ENCODE measurements at regions not wholly inside any gene's neighbourhood (a gene's known extent, or its start where the extent isn't known, plus 50 kb on each side); places are given as distances from the start of the nearest gene placed in this dataset.

DNA sequence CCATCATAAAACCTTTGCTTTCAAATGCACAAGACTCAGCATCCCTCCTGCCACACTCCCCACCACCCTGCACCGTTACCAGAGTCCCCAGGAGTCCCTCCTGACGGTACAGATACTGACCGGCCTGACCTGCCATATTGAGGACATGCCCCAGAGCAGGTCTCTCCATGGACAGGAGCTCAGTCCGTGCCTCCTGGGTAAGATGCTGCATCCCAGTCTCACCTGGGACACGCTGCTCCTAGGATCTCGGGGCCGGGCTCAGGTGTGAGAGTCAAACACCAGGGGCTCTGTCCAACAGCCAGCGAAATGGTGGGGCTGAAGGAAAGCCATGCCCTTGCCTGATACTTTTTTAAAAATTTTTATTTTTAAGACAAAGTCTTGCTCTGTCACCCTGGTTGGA is 328.3 kb downstream of the SHANK2 start:
- Histone ChIP-seq H3K4me1 (ENCODE audit: control insufficient read depth in 2 of 2, insufficient read depth in 1 of 2, low read depth in 1 of 2, low read length in 2 of 2) (peaks cover 0 to 8% of the 10 kb centered on the region in 2 donors), H2BK15ac (ENCODE audit: low read length) (no peak overlapping the region), H3K27ac (replicated peaks; ENCODE audit: low read length) (no peak overlapping the region), H3K4ac (ENCODE audit: low read length) (no peak overlapping the region), H3K4me2 (ENCODE audit: insufficient read depth, low read length, poor library complexity, severe bottlenecking) (no peak overlapping the region), H3K9ac (ENCODE audit: low read depth, low read length, poor library complexity) (no peak overlapping the region), H4K8ac (ENCODE audit: low read depth, low read length) (no peak overlapping the region), H3K14ac (ENCODE audit: low read length) (no peak overlapping the region), H2AK5ac (ENCODE audit: low read depth, low read length) (no peak overlapping the region), H3K18ac (ENCODE audit: low read length) (peak overlapping the region; percentile 33), H3K36me3 (replicated peaks in 1 of 2; ENCODE audit: control insufficient read depth in 2 of 2, insufficient read depth in 2 of 2, low read length in 2 of 2) (no peaks in the 10 kb centered on the region), H2BK120ac (ENCODE audit: low read depth, low read length) (no peak overlapping the region), H3K27me3 (ENCODE audit: control insufficient read depth in 3 of 3, insufficient read depth in 3 of 3, low read depth in 1 of 3, low read length in 3 of 3) (no peaks in the 10 kb centered on the region), H3K4me3 (ENCODE audit: low read length in 2 of 2) (no peak overlapping the region), H3K23ac (ENCODE audit: low read depth, low read length, poor library complexity) (no peak overlapping the region), H2BK12ac (ENCODE audit: low read length) (no peak overlapping the region), H2AFZ (ENCODE audit: low read length) (no peak overlapping the region), H3K79me1 (ENCODE audit: low read depth, low read length) (no peaks in the 10 kb centered on the region), H3K9me3 (replicated peaks in 1 of 2; ENCODE audit: control insufficient read depth in 2 of 2, insufficient read depth in 1 of 2, low read depth in 1 of 2, low read length in 2 of 2) (peaks cover 8 to 14% of the 10 kb centered on the region in 2 donors), H4K91ac (ENCODE audit: low read depth, low read length, poor library complexity) (no peak overlapping the region), H2BK5ac (ENCODE audit: low read length) (no peak overlapping the region)
- DNase-seq (ENCODE audit: low spot score), result no peak
- WGBS, 2 donors (ENCODE audit: extremely low coverage in 2 of 2, insufficient read length in 2 of 2, insufficient replicate concordance in 1 of 2), result no CpG with 5 or more reads among the region's 8 CpGs

DNA sequence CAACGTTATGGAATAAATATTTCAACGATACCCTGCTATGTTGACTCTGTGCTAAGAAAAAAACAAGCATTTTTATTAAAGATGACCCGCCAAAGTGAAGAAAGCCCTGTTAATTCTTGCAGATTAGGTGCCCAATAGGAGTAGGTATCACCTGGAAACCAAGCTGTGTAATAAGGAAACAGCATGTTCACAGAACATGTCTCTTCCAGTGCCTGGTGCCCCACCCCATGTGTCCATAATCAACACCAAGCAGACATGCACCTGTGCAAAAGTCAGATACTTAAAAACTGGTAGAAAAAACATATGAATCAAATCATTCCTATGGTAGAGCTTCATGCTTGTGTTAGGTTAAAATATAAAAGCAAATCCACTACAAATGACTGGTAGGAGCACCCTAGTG is 327.1 kb downstream of the SHANK2 start:
- Histone ChIP-seq H2BK120ac (ENCODE audit: low read depth, low read length) (no peak overlapping the region), H3K4me3 (ENCODE audit: low read length in 2 of 2) (no peak overlapping the region), H3K4ac (ENCODE audit: low read length) (no peak overlapping the region), H2BK15ac (ENCODE audit: low read length) (no peak overlapping the region), H4K8ac (ENCODE audit: low read depth, low read length) (no peak overlapping the region), H4K91ac (ENCODE audit: low read depth, low read length, poor library complexity) (no peak overlapping the region), H3K4me2 (ENCODE audit: insufficient read depth, low read length, poor library complexity, severe bottlenecking) (no peak overlapping the region), H3K9ac (ENCODE audit: low read depth, low read length, poor library complexity) (no peak overlapping the region), H3K9me3 (replicated peaks in 1 of 2; ENCODE audit: control insufficient read depth in 2 of 2, insufficient read depth in 1 of 2, low read depth in 1 of 2, low read length in 2 of 2) (peaks cover 10 to 14% of the 10 kb centered on the region in 2 donors), H2BK5ac (ENCODE audit: low read length) (no peak overlapping the region), H2AK5ac (ENCODE audit: low read depth, low read length) (no peak overlapping the region), H2AFZ (ENCODE audit: low read length) (no peak overlapping the region), H3K14ac (ENCODE audit: low read length) (no peak overlapping the region), H3K27ac (replicated peaks; ENCODE audit: low read length) (no peak overlapping the region), H3K4me1 (ENCODE audit: control insufficient read depth in 2 of 2, insufficient read depth in 1 of 2, low read depth in 1 of 2, low read length in 2 of 2) (peaks cover 0 to 8% of the 10 kb centered on the region in 2 donors), H3K18ac (ENCODE audit: low read length) (no peak overlapping the region), H3K23ac (ENCODE audit: low read depth, low read length, poor library complexity) (no peak overlapping the region), H2BK12ac (ENCODE audit: low read length) (no peak overlapping the region), H3K27me3 (ENCODE audit: control insufficient read depth in 3 of 3, insufficient read depth in 3 of 3, low read depth in 1 of 3, low read length in 3 of 3) (no peaks in the 10 kb centered on the region), H3K79me1 (ENCODE audit: low read depth, low read length) (no peaks in the 10 kb centered on the region), H3K36me3 (replicated peaks in 1 of 2; ENCODE audit: control insufficient read depth in 2 of 2, insufficient read depth in 2 of 2, low read length in 2 of 2) (no peaks in the 10 kb centered on the region)
- no CpG with 5 or more reads among the region's 3 CpGs for WGBS, 2 donors (ENCODE audit: extremely low coverage in 2 of 2, insufficient read length in 2 of 2, insufficient replicate concordance in 1 of 2)
- DNase-seq (ENCODE audit: low spot score), result no peak

DNA sequence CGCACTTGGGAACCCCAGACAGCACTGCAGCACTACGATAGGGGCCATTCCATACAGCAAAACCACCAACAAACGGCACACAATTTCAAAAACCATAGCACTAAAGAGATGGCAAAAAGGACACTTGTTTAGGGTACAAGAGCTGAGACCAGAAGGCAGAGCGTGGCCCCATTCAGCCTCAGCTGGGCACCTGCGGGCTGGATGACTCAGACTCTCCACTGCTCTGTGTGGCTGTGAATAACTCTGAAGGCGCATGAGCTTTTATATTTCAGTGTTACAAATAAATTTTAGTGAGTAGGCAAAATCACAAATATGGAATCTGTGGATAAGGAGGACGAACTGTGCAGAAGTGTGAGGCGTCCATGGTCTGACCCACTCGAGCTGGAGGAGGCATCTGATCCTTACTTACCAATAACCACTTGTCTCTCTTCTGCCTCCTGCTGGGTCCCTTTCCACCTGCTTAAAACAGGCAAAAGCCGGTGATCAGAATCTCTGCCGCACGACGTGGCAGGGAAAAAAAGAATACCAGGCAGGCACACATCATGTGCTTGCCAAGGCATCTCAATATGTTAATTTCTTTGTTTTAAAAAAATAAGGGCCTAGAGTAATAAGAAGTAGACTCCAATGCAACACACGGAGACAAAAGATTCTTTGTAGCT is 325.7 kb downstream of the SHANK2 start:
- peak overlapping the region in 1 of 2 donors; percentile 44 for H3K4me3 ChIP-seq (ENCODE audit: low read length in 2 of 2)
- H4K8ac ChIP-seq (ENCODE audit: low read depth, low read length), result no peak overlapping the region
- WGBS, 2 donors (ENCODE audit: extremely low coverage in 2 of 2, insufficient read length in 2 of 2, insufficient replicate concordance in 1 of 2), result no CpG with 5 or more reads among the region's 14 CpGs
- H2AK5ac ChIP-seq (ENCODE audit: low read depth, low read length), result no peak overlapping the region
- H3K9me3 ChIP-seq (replicated peaks in 1 of 2; ENCODE audit: control insufficient read depth in 2 of 2, insufficient read depth in 1 of 2, low read depth in 1 of 2, low read length in 2 of 2), result peaks cover 4 to 9% of the 10 kb centered on the region in 2 donors
- H3K23ac ChIP-seq (ENCODE audit: low read depth, low read length, poor library complexity), result no peak overlapping the region
- peaks cover 0 to 8% of the 10 kb centered on the region in 2 donors for H3K4me1 ChIP-seq (ENCODE audit: control insufficient read depth in 2 of 2, insufficient read depth in 1 of 2, low read depth in 1 of 2, low read length in 2 of 2)
- H4K91ac ChIP-seq (ENCODE audit: low read depth, low read length, poor library complexity), result peak overlapping the region; percentile 92
- no peaks in the 10 kb centered on the region for H3K27me3 ChIP-seq (ENCODE audit: control insufficient read depth in 3 of 3, insufficient read depth in 3 of 3, low read depth in 1 of 3, low read length in 3 of 3)
- H2BK5ac ChIP-seq (ENCODE audit: low read length), result no peak overlapping the region
- no peak overlapping the region for H2AFZ ChIP-seq (ENCODE audit: low read length)
- no peak overlapping the region for H2BK12ac ChIP-seq (ENCODE audit: low read length)
- H2BK120ac ChIP-seq (ENCODE audit: low read depth, low read length), result no peak overlapping the region
- no peak overlapping the region for H3K4ac ChIP-seq (ENCODE audit: low read length)
- H3K14ac ChIP-seq (ENCODE audit: low read length), result no peak overlapping the region
- no peaks in the 10 kb centered on the region for H3K79me1 ChIP-seq (ENCODE audit: low read depth, low read length)
- no peaks in the 10 kb centered on the region for H3K36me3 ChIP-seq (replicated peaks in 1 of 2; ENCODE audit: control insufficient read depth in 2 of 2, insufficient read depth in 2 of 2, low read length in 2 of 2)
- peak overlapping the region; percentile 26 for H3K9ac ChIP-seq (ENCODE audit: low read depth, low read length, poor library complexity)
- H3K18ac ChIP-seq (ENCODE audit: low read length), result no peak overlapping the region
- DNase-seq (ENCODE audit: low spot score), result no peak
- no peak overlapping the region for H3K27ac ChIP-seq (replicated peaks; ENCODE audit: low read length)
- no peak overlapping the region for H2BK15ac ChIP-seq (ENCODE audit: low read length)
- H3K4me2 ChIP-seq (ENCODE audit: insufficient read depth, low read length, poor library complexity, severe bottlenecking), result no peak overlapping the region

DNA sequence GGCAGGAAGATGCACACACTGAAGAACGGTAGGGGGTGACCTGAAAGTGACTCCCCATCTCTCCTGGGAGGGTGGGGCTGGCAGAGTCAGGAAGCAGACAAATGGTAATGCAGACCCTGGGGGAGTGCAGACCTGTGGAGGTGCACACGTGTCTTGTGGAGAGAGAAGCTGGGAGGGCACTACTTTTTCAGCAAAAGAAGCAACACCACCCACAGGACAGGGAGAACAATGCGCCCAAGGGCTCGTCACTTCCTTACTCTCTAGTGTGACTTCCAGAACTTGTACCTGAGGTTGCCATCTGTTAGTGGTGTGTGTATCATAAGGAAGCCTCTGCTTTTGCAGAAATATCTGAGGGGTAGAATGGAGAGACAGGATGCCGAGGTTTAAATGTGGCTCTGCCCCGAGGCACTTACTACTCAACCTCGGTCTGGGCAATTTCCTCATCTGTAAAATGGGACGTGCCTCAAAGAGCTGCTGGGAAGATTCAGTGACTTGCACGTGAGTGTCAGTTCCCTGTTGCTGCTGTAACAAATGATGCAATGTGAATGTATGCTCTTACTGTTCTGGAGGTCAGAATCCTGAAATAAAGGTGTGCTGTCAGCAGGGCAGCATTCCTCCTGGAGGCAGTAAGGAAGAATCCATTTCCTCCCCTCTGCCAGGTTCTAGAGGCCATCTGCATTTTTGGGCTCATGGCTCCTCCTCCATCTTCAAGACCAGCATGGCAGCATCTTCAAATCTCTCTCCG is 323.4 kb downstream of the SHANK2 start:
- Histone ChIP-seq H3K18ac (ENCODE audit: low read length) (no peak overlapping the region), H4K91ac (ENCODE audit: low read depth, low read length, poor library complexity) (no peak overlapping the region), H2AFZ (ENCODE audit: low read length) (no peak overlapping the region), H2AK5ac (ENCODE audit: low read depth, low read length) (no peak overlapping the region), H2BK15ac (ENCODE audit: low read length) (no peak overlapping the region), H2BK12ac (ENCODE audit: low read length) (no peak overlapping the region), H2BK120ac (ENCODE audit: low read depth, low read length) (no peak overlapping the region), H3K27ac (replicated peaks; ENCODE audit: low read length) (no peak overlapping the region), H3K14ac (ENCODE audit: low read length) (no peak overlapping the region), H3K27me3 (ENCODE audit: control insufficient read depth in 3 of 3, insufficient read depth in 3 of 3, low read depth in 1 of 3, low read length in 3 of 3) (no peaks in the 10 kb centered on the region), H3K4me2 (ENCODE audit: insufficient read depth, low read length, poor library complexity, severe bottlenecking) (no peak overlapping the region), H3K36me3 (replicated peaks in 1 of 2; ENCODE audit: control insufficient read depth in 2 of 2, insufficient read depth in 2 of 2, low read length in 2 of 2) (no peaks in the 10 kb centered on the region), H3K79me1 (ENCODE audit: low read depth, low read length) (no peaks in the 10 kb centered on the region), H3K4me3 (ENCODE audit: low read length in 2 of 2) (no peak overlapping the region), H2BK5ac (ENCODE audit: low read length) (no peak overlapping the region), H4K8ac (ENCODE audit: low read depth, low read length) (no peak overlapping the region), H3K23ac (ENCODE audit: low read depth, low read length, poor library complexity) (no peak overlapping the region), H3K4ac (ENCODE audit: low read length) (no peak overlapping the region), H3K9me3 (replicated peaks in 1 of 2; ENCODE audit: control insufficient read depth in 2 of 2, insufficient read depth in 1 of 2, low read depth in 1 of 2, low read length in 2 of 2) (peaks cover 0 to 6% of the 10 kb centered on the region in 2 donors), H3K9ac (ENCODE audit: low read depth, low read length, poor library complexity) (no peak overlapping the region), H3K4me1 (ENCODE audit: control insufficient read depth in 2 of 2, insufficient read depth in 1 of 2, low read depth in 1 of 2, low read length in 2 of 2) (peaks cover 0 to 8% of the 10 kb centered on the region in 2 donors)
- DNase-seq (ENCODE audit: low spot score), result no peak
- WGBS, 2 donors (ENCODE audit: extremely low coverage in 2 of 2, insufficient read length in 2 of 2, insufficient replicate concordance in 1 of 2), result no CpG with 5 or more reads among the region's 10 CpGs
